Omental fat pad (tissue), 3 donors: ENCODE measurements at regions not wholly inside any gene's neighbourhood (a gene's known extent, or its start where the extent isn't known, plus 50 kb on each side); places are given as distances from the start of the nearest gene placed in this dataset.

ENCODE experiments used
- ATAC-seq: fragments of 150-250 bp; one replicate; pipeline ENCODE4 v1.9.1; 2016; ENCODE audit warnings: mild to moderate bottlenecking, moderate library complexity; ENCODE audit not compliant: low FRiP score
- DNase-seq: peaks from one replicate; pipeline ENCODE4 v3.0.0-alpha.2; 2019; ENCODE audit warnings: low spot score
- TF ChIP-seq, protein P1 (sequence below), 3 donors: fragments of 450-650 bp; IDR thresholded peaks; one replicate each; pipeline ENCODE4 v1.5.1; 2016 to 2017; ENCODE audit warnings: antibody characterized with exemption in 3 of 3, mild to moderate bottlenecking in 3 of 3, moderate library complexity in 2 of 3

GRCh38 chr2:37532503-37532902 lies 138.9 kb downstream of the CDC42EP3 start:
- DNase-seq: no peak

GRCh38 chr2:37537316-37537715 lies 134.1 kb downstream of the CDC42EP3 start:
- DNase-seq: no peak

More at GRCh38 chr2:37532503-37532902, 138.9 kb downstream of the CDC42EP3 start:
- TF ChIP-seq, protein P1, sequence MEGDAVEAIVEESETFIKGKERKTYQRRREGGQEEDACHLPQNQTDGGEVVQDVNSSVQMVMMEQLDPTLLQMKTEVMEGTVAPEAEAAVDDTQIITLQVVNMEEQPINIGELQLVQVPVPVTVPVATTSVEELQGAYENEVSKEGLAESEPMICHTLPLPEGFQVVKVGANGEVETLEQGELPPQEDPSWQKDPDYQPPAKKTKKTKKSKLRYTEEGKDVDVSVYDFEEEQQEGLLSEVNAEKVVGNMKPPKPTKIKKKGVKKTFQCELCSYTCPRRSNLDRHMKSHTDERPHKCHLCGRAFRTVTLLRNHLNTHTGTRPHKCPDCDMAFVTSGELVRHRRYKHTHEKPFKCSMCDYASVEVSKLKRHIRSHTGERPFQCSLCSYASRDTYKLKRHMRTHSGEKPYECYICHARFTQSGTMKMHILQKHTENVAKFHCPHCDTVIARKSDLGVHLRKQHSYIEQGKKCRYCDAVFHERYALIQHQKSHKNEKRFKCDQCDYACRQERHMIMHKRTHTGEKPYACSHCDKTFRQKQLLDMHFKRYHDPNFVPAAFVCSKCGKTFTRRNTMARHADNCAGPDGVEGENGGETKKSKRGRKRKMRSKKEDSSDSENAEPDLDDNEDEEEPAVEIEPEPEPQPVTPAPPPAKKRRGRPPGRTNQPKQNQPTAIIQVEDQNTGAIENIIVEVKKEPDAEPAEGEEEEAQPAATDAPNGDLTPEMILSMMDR (IDR thresholded peaks at IDR 0.05): no peak
- no peak for ATAC-seq

DNA sequence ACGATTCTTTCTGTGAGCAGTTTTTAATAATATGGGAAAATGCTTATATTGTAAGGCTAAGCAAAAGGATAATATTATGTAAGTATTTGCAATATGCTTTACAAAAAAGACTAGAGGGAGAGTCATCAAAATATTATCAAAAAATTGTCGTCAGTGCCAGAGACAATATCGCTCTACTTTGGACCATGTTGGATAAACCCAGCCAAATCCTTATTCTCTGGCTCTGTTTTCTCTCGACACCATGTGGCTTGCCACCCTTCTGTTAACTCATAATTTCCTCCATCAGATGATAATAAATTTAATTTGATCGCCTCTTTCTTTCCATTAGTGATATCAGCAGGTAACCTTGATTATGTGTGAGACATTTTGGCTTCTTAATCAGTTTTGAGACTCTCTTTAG lies 129.9 kb downstream of the CDC42EP3 start:
- ATAC-seq (no peak), DNase-seq (no peak)
- TF ChIP-seq, protein P1 (IDR thresholded peaks at IDR 0.05): no peak

More at GRCh38 chr2:37537316-37537715, 134.1 kb downstream of the CDC42EP3 start:
- ATAC-seq: no peak
- TF ChIP-seq, protein P1 (IDR thresholded peaks at IDR 0.05): no peak

DNA sequence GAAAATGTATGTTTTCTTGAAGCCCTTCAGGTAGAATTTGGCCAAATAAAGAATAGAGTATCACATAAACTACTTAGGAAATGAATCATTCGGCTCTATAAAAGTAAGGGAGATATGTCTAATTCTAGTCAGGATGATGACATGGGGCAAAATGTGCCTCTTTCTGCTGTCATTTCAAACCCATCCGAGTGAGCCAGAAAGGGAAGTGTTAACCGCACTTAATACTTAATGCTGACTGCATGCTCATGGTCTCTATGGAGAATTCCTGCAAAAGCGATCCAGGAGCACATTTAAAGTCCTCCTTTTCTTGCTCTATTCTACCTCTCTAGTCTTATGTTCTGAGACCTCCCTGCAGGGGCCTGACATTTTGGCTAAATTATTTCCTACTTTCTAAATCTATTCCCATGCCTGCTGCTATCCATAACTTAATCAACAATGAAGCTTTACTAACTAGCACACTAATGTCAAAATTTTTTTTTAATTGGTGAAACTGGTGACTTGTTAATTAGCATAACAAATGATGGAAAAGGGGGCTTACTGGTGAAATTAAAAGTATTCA lies 127.4 kb downstream of the CDC42EP3 start:
- DNase-seq (no peak), ATAC-seq (no peak)
- TF ChIP-seq, protein P1 (IDR thresholded peaks at IDR 0.05): no peak

DNA sequence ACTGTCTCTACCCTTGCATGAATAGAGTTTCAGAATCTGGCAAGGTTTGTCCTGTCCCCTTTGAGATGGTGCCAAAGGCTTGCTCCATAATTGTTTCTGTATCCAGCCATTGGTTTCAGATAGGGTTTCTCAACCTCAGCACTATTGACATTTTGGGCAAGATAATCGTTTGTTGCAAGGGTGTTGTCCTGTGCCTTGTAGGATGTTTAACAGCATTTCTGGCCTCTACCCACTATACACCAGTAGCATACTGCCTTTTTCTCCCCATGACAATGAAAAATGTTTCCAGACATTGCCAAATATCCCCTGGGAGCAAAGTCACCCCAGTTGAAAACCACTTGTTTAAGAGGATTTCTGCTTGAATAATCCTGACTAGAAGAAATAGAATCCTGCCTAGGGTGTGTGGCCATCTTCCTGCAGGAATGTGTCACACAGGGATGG lies 126.8 kb downstream of the CDC42EP3 start:
- TF ChIP-seq, protein P1 (IDR thresholded peaks at IDR 0.05): no peak
- DNase-seq: no peak
- no peak for ATAC-seq

- DNase-seq: no peak
- ATAC-seq: no peak
- TF ChIP-seq, protein P1 (IDR thresholded peaks at IDR 0.05): no peak
These were observed 121.8 kb downstream of the CDC42EP3 start for GRCh38 chr2:37549598-37549997.

DNA sequence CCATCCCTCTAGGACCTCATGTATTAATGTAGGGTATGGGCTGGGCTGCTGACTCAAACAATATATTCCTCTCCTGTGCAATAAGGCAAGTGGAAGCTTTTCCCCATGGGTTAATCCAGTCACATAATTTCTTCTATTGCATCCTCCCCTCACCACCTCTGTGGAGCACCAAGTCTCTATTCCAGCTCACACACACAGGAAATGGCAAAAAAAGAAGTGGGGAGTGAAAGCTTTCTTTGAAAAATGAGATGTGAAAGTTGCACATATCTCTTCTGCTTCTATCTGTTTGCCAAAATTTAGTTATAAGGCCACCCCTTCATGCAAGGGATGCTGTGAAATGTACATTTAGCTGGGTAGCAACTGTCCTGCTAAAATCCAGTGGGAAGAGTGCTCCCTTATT lies 121.3 kb downstream of the CDC42EP3 start:
- TF ChIP-seq, protein P1 (IDR thresholded peaks at IDR 0.05): no peak
- no peak for DNase-seq
- ATAC-seq: no peak
